WTC11 (cell line): ENCODE measurements at regions not wholly inside any gene's neighbourhood (a gene's known extent, or its start where the extent isn't known, plus 50 kb on each side); places are given as distances from the start of the nearest gene placed in this dataset.

ENCODE experiments used
- ATAC-seq: fragments of 200-7000 bp; cut with Tn5 transposase; 2 replicates; pipeline ENCODE4 v1.10.0; 2021; ENCODE audit warnings: mild to moderate bottlenecking, moderate library complexity
- CTCF ChIA-PET: fragments of 300-600 bp; sonication (Branson Sonifier 250); formaldehyde crosslinking; loops from one replicate; lab custom pipeline; 2021; ENCODE audit warnings: antibody characterized with exemption; lab: Charles Lee
- POLR2A ChIA-PET: fragments of 350-600 bp; sonication (Branson Sonifier 250); formaldehyde crosslinking; loops from one replicate; lab custom pipeline; 2021; ENCODE audit warnings: antibody characterized with exemption; lab: Charles Lee
- DNase-seq: peaks from one replicate; pipeline ENCODE4 v3.0.0; 2021; ENCODE audit warnings: low spot score
- H3K27ac Mint-ChIP-seq: 2 replicates; pipeline ENCODE4 v1.8.0; 2021; ENCODE audit warnings: mixed read lengths
- H3K27me3 Mint-ChIP-seq: 2 replicates; pipeline ENCODE4 v1.8.0; 2021; ENCODE audit warnings: low read depth, mild to moderate bottlenecking, moderate library complexity, mixed read lengths
- H3K36me3 Mint-ChIP-seq: 2 replicates; pipeline ENCODE4 v1.8.0; 2021; ENCODE audit warnings: mixed read lengths
- H3K4me1 Mint-ChIP-seq: 2 replicates; pipeline ENCODE4 v1.8.0; 2022; ENCODE audit warnings: mixed read lengths
- H3K4me3 Mint-ChIP-seq: 2 replicates; pipeline ENCODE4 v1.8.0; 2021; ENCODE audit warnings: mild to moderate bottlenecking, moderate library complexity, mixed read lengths
- H3K9me3 Mint-ChIP-seq: 2 replicates; pipeline ENCODE4 v1.8.0; 2021; ENCODE audit warnings: mixed read lengths
- ARID4B ChIP-seq: sonication (generic); formaldehyde crosslinking; IDR thresholded peaks from 2 replicates; pipeline ENCODE4 v1.8.0; 2023; ENCODE audit warnings: missing genetic modification reagents, mild to moderate bottlenecking, borderline replicate concordance
- ATF6 ChIP-seq: sonication (generic); formaldehyde crosslinking; IDR thresholded peaks from 2 replicates; pipeline ENCODE4 v1.8.1; 2023; ENCODE audit warnings: mild to moderate bottlenecking, missing genetic modification reagents
- CBFB ChIP-seq: sonication (generic); formaldehyde crosslinking; IDR thresholded peaks from 2 replicates; pipeline ENCODE4 v1.8.1; 2022; ENCODE audit warnings: mild to moderate bottlenecking, low read depth, missing genetic modification reagents
- E2F1 ChIP-seq: sonication (generic); formaldehyde crosslinking; IDR thresholded peaks from 2 replicates; pipeline ENCODE4 v1.8.0; 2022; ENCODE audit warnings: mild to moderate bottlenecking, missing genetic modification reagents
- ESRRA ChIP-seq: sonication (generic); formaldehyde crosslinking; IDR thresholded peaks from 2 replicates; pipeline ENCODE4 v1.8.1; 2022; ENCODE audit warnings: mild to moderate bottlenecking, missing genetic modification reagents, borderline replicate concordance
- FOXP1 ChIP-seq: sonication (generic); formaldehyde crosslinking; IDR thresholded peaks from 2 replicates; pipeline ENCODE4 v1.8.0; 2022; ENCODE audit warnings: missing genetic modification reagents, mild to moderate bottlenecking, moderate library complexity, borderline replicate concordance
- MAX ChIP-seq: sonication (generic); formaldehyde crosslinking; IDR thresholded peaks from 2 replicates; pipeline ENCODE4 v1.8.0; 2022; ENCODE audit warnings: mild to moderate bottlenecking, missing genetic modification reagents
- MYBL2 ChIP-seq: sonication (generic); formaldehyde crosslinking; IDR thresholded peaks from 2 replicates; pipeline ENCODE4 v1.8.1; 2023; ENCODE audit warnings: mild to moderate bottlenecking, moderate library complexity, missing genetic modification reagents
- NFYB ChIP-seq: sonication (generic); formaldehyde crosslinking; conservative IDR thresholded peaks from 2 replicates; pipeline ENCODE4 v1.8.0; 2022; ENCODE audit warnings: low read depth, missing genetic modification reagents
- NR2C2 ChIP-seq: sonication (generic); formaldehyde crosslinking; IDR thresholded peaks from 2 replicates; pipeline ENCODE4 v1.8.0; 2022; ENCODE audit warnings: mild to moderate bottlenecking, missing genetic modification reagents
- SMAD4 ChIP-seq: sonication (generic); formaldehyde crosslinking; IDR thresholded peaks from 2 replicates; pipeline ENCODE4 v1.8.0; 2022; ENCODE audit warnings: mild to moderate bottlenecking, missing genetic modification reagents
- SP1 ChIP-seq: sonication (generic); formaldehyde crosslinking; conservative IDR thresholded peaks from 2 replicates; pipeline ENCODE4 v1.8.1; 2022; ENCODE audit warnings: missing genetic modification reagents
- TP53 ChIP-seq: sonication (generic); formaldehyde crosslinking; IDR thresholded peaks from 2 replicates; pipeline ENCODE4 v1.8.1; 2023; ENCODE audit warnings: mild to moderate bottlenecking, missing genetic modification reagents
- ZBTB43 ChIP-seq: sonication (generic); formaldehyde crosslinking; IDR thresholded peaks from 2 replicates; pipeline ENCODE4 v1.8.1; 2023; ENCODE audit warnings: mild to moderate bottlenecking, missing genetic modification reagents
- ZNF121 ChIP-seq: sonication (generic); formaldehyde crosslinking; IDR thresholded peaks from 2 replicates; pipeline ENCODE4 v1.8.0; 2023; ENCODE audit warnings: missing genetic modification reagents
- ZNF138 ChIP-seq: sonication (generic); formaldehyde crosslinking; conservative IDR thresholded peaks from 2 replicates; pipeline ENCODE4 v1.8.1; 2022; ENCODE audit warnings: mild to moderate bottlenecking, moderate library complexity, missing genetic modification reagents
- ZNF423 ChIP-seq: fragments of 250-450 bp; sonication (Bioruptor Pico); IDR thresholded peaks from 2 replicates; pipeline ENCODE4 v2.1.2; 2022; ENCODE audit warnings: mild to moderate bottlenecking, moderate library complexity
- ZNF671 ChIP-seq: fragments of 250-450 bp; sonication (Bioruptor Pico); IDR thresholded peaks from 2 replicates; pipeline ENCODE4 v1.8.0; 2021; ENCODE audit warnings: mild to moderate bottlenecking

- DNase-seq = no peak
- Mint-ChIP-seq H3K27me3 (no peaks in the 10 kb centered on the region), H3K4me3 (no peak overlapping the region), H3K9me3 (peaks cover 6% of the 10 kb centered on the region; the same call in 1 of the 2 replicates), H3K27ac (no peak overlapping the region), H3K4me1 (no peaks in the 10 kb centered on the region), H3K36me3 (peaks cover 3% of the 10 kb centered on the region; the same call in 1 of the 2 replicates)
- TF ChIP-seq NR2C2 (no peak), ZNF423 (CRISPR knock-in tag) (no peak), FOXP1 (no peak), ZNF138 (CRISPR knock-in tag) (no peak), TP53 (CRISPR knock-in tag) (no peak), MYBL2 (CRISPR knock-in tag) (no peak), CBFB (CRISPR knock-in tag) (no peak), SMAD4 (CRISPR knock-in tag) (no peak), ESRRA (CRISPR knock-in tag) (no peak), ZNF121 (CRISPR knock-in tag) (no peak), MAX (CRISPR knock-in tag) (no peak), ZBTB43 (CRISPR knock-in tag) (no peak)
- ATAC-seq = no peak
- CTCF ChIA-PET = no interaction called here
- POLR2A ChIA-PET = no interaction called here
Observed at GRCh38 chr5:21574961-21575360, 1278.2 kb downstream of the CDH12 start.

GRCh38 chr5:21574438-21574837 lies 1278.7 kb downstream of the CDH12 start:
- no peak for DNase-seq
- Mint-ChIP-seq H3K36me3 (peaks cover 2% of the 10 kb centered on the region; the same call in 1 of the 2 replicates), H3K4me1 (no peaks in the 10 kb centered on the region), H3K27ac (no peak overlapping the region), H3K4me3 (no peak overlapping the region), H3K27me3 (no peaks in the 10 kb centered on the region), H3K9me3 (peaks cover 5% of the 10 kb centered on the region; the same call in 1 of the 2 replicates)
- no peak for ATAC-seq
- TF ChIP-seq E2F1 (CRISPR knock-in tag) (no peak), ARID4B (CRISPR knock-in tag) (no peak), ZNF671 (CRISPR knock-in tag) (no peak), NFYB (CRISPR knock-in tag) (no peak), SMAD4 (CRISPR knock-in tag) (no peak), ATF6 (CRISPR knock-in tag) (no peak), SP1 (CRISPR knock-in tag) (no peak), ESRRA (CRISPR knock-in tag) (no peak)
- POLR2A ChIA-PET = no interaction called here
- CTCF ChIA-PET = no interaction called here
